SJSA1 (cell line): ENCODE measurements at regions not wholly inside any gene's neighbourhood (a gene's known extent, or its start where the extent isn't known, plus 50 kb on each side); places are given as distances from the start of the nearest gene placed in this dataset.
"Not testable (repeated sequence)": the region's sequence is repeated elsewhere in the genome, so short reads cannot be mapped to it uniquely, and the experiment has no call there.

ENCODE experiments used
- DNase-seq, 2 experiments: peaks; one replicate each; pipeline ENCODE4 v3.0.0-alpha.2; 2015 to 2020; ENCODE audit warnings: low spot score in 2 of 2, low read depth in 1 of 2
- H3K27ac ChIP-seq: fragments of 250-450 bp; sonication (Bioruptor Pico); 2 replicates; pipeline ENCODE4 v1.5.1; 2020; ENCODE audit warnings: mild to moderate bottlenecking, moderate library complexity
- H3K27me3 ChIP-seq: fragments of 250-450 bp; sonication (Bioruptor Pico); replicated peaks from 2 replicates; pipeline ENCODE4 v1.5.1; 2020; ENCODE audit warnings: mild to moderate bottlenecking, moderate library complexity
- H3K36me3 ChIP-seq: fragments of 250-450 bp; sonication (Bioruptor Pico); 2 replicates; pipeline ENCODE4 v1.5.1; 2020; ENCODE audit warnings: mild to moderate bottlenecking
- H3K4me1 ChIP-seq: fragments of 250-450 bp; sonication (Bioruptor Pico); replicated peaks from 2 replicates; pipeline ENCODE4 v1.6.1; 2021; ENCODE audit warnings: mild to moderate bottlenecking
- H3K4me3 ChIP-seq: fragments of 250-450 bp; sonication (Bioruptor Pico); 2 replicates; pipeline ENCODE4 v1.5.1; 2020; ENCODE audit warnings: mild to moderate bottlenecking
- H3K9me3 ChIP-seq: fragments of 250-450 bp; sonication (Bioruptor Pico); replicated peaks from 2 replicates; pipeline ENCODE4 v1.5.1; 2020; ENCODE audit warnings: mild to moderate bottlenecking

GRCh38 chr4:30996841-30997240 lies 276.7 kb downstream of the PCDH7 start:
- no peaks in the 10 kb centered on the region for H3K9me3 ChIP-seq
- H3K4me1 ChIP-seq = no peaks in the 10 kb centered on the region
- H3K36me3 ChIP-seq = no peaks in the 10 kb centered on the region
- no peak for DNase-seq
- H3K4me3 ChIP-seq = no peak overlapping the region
- no peak overlapping the region for H3K27ac ChIP-seq
- H3K27me3 ChIP-seq = no peaks in the 10 kb centered on the region

- Histone ChIP-seq H3K4me1 (no peaks in the 10 kb centered on the region), H3K27ac (no peak overlapping the region), H3K4me3 (no peak overlapping the region), H3K27me3 (no peaks in the 10 kb centered on the region), H3K36me3 (no peaks in the 10 kb centered on the region), H3K9me3 (no peaks in the 10 kb centered on the region)
- no peak for DNase-seq
Observed at GRCh38 chr4:31005037-31005436, 284.9 kb downstream of the PCDH7 start.

DNA sequence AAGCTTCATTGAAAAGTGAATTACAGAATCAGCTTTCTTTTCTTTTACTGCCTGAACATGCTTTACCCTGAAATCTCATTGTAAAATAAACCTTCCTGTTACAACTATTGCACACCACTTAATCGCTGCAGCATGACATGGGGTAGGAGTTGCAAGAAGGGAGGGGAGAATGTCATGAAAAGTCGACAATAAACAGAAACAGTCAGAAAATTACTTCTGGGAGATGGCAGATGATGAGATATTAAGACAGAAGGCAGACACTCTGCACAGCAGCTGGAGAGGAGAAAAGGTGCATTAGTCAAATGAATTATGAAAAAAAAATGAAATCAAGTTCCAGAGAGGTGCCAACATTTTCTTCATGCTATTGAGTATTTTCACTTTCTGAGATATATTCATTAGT lies 287.7 kb downstream of the PCDH7 start:
- no peaks in the 10 kb centered on the region for H3K4me1 ChIP-seq

DNA sequence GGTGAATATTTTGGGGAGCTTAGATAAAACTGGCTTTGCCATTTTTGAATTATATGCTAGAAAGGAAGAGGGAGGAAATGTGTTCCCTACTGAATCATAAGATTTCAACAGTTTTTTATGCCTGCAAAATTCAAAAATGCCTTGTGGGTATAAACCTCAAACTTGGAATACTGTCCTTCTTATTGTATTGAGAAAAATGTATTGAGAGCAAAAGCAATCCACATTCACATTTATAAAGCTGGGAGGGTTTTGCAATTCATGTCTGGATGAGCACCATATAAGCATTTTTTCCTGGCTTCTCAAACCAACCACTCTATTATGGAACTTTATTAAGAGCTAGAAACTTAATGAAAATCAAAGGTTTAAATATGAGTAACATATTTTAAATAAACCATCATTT lies 289.8 kb downstream of the PCDH7 start:
- Histone ChIP-seq H3K9me3 (no peaks in the 10 kb centered on the region), H3K4me1 (no peaks in the 10 kb centered on the region), H3K36me3 (no peaks in the 10 kb centered on the region), H3K27me3 (no peaks in the 10 kb centered on the region), H3K27ac (no peak overlapping the region), H3K4me3 (no peak overlapping the region)
- DNase-seq = no peak

More for the DNA sequence above, 287.7 kb downstream of the PCDH7 start:
- no peaks in the 10 kb centered on the region for H3K9me3 ChIP-seq
- no peak overlapping the region for H3K4me3 ChIP-seq
- no peaks in the 10 kb centered on the region for H3K27me3 ChIP-seq
- H3K27ac ChIP-seq = no peak overlapping the region
- DNase-seq = no peak
- no peaks in the 10 kb centered on the region for H3K36me3 ChIP-seq

- DNase-seq = no peak
- no peak overlapping the region for H3K4me3 ChIP-seq
- H3K27ac ChIP-seq = no peak overlapping the region
- no peaks in the 10 kb centered on the region for H3K9me3 ChIP-seq
- H3K36me3 ChIP-seq = no peaks in the 10 kb centered on the region
- no peaks in the 10 kb centered on the region for H3K4me1 ChIP-seq
- H3K27me3 ChIP-seq = no peaks in the 10 kb centered on the region
Observed at GRCh38 chr4:31015123-31015522, 295.0 kb downstream of the PCDH7 start.

DNA sequence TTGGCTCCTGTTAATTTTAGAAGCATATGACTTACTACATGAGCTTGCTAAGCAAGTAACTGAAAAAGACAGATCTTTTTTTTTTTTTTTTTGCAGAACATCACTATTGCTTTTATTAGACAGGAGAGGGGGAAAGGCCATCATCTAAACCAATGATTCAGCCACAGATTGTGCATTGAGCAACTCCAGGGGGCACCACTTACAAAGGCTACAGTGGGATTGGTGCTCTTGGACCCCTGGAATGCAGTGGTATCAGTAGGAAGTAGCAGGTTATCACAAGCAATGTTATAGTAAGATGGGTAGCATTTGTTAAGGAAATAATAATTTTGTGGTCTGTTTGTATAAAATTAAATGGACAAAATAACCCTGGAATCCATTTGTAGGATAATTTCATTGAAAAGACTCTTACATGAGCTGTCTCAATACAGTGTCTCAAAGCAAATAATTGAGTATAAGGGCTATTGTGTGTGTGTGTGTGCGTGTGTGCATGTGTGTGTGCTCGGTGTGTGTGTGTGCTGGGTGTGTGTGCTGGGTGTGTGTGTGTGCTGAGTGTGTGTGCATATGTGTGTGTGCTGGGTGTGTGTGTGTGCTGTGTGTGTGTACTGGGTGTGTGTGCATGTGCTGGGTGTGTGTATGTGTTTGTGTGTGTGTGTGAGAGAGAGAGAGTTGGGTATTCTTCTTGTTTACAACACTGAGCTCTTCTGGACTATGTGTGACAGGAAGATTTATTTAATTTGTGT lies 296.3 kb downstream of the PCDH7 start:
- H3K4me3 ChIP-seq = no peak overlapping the region
- no peaks in the 10 kb centered on the region for H3K27me3 ChIP-seq
- no peaks in the 10 kb centered on the region for H3K9me3 ChIP-seq
- H3K27ac ChIP-seq = no peak overlapping the region
- H3K4me1 ChIP-seq = no peaks in the 10 kb centered on the region
- H3K36me3 ChIP-seq = no peaks in the 10 kb centered on the region
- DNase-seq = no peak

GRCh38 chr4:31020363-31020762 lies 300.2 kb downstream of the PCDH7 start:
- Histone ChIP-seq H3K27ac (no peak overlapping the region), H3K27me3 (no peaks in the 10 kb centered on the region), H3K4me1 (no peaks in the 10 kb centered on the region), H3K4me3 (no peak overlapping the region), H3K9me3 (no peaks in the 10 kb centered on the region), H3K36me3 (no peaks in the 10 kb centered on the region)
- DNase-seq = no peak

DNA sequence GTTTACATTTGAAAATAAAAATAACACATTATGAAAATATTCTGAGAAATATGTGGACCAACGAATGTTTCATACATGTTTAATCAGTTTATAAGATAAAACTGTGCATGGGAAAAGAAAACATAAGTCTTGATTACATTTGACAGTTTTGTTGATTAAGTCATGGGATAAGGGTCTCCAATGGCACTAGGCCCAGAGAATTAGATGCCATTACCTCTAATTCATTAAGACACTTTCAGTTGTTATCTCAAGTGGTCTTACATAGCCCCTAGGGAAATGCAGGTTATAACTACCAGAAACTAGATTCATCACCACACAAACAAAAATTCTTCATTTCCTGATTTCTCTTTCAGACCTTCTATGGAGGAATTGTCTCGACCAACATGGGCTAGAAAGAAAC lies 300.8 kb downstream of the PCDH7 start:
- Histone ChIP-seq H3K27me3 (no peaks in the 10 kb centered on the region), H3K4me3 (no peak overlapping the region), H3K36me3 (no peaks in the 10 kb centered on the region), H3K9me3 (no peaks in the 10 kb centered on the region), H3K27ac (no peak overlapping the region), H3K4me1 (no peaks in the 10 kb centered on the region)
- DNase-seq = no peak

DNA sequence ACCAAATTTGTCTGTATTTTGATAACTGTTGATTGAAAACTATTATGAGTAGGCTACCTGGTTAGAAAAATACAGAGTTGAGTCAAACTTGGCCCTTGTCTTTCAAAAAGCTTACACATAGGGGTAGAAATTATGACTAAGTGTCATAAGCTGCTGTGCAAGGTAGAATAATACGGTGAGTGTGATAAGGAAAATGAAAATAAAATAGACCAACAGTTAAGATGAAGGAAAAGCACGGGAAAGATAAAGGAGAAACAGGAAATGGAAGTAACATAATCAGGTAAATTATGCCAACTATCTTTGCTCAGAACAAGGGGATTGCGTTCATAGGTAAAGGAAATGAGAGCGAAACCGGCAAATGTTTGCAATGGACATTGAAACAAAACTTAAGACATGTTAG lies 302.5 kb downstream of the PCDH7 start:
- Histone ChIP-seq H3K9me3 (no peaks in the 10 kb centered on the region), H3K36me3 (no peaks in the 10 kb centered on the region), H3K4me1 (no peaks in the 10 kb centered on the region), H3K27ac (no peak overlapping the region), H3K27me3 (no peaks in the 10 kb centered on the region), H3K4me3 (no peak overlapping the region)
- no peak for DNase-seq

DNA sequence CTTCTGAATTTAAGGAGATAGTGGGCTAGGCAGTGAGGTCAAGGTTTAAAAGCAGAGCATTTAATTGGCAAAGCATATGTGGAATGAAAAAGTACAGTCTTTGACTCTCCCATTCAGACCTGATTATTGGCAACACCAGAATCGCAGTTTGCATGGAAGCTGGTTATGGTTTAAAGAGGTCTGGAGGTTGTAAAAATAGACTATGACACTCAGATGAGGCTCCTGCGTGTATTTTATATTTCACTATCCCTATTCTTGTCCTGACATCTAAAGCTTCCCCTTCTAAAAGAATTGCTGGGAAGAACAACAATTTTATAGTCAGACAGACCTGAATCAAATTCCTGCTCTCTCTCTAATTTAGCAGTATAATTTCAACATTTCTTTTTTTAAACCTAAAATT lies 302.9 kb downstream of the PCDH7 start:
- no peaks in the 10 kb centered on the region for H3K27me3 ChIP-seq
- no peak overlapping the region for H3K27ac ChIP-seq
- H3K36me3 ChIP-seq = no peaks in the 10 kb centered on the region
- no peak for DNase-seq
- no peak overlapping the region for H3K4me3 ChIP-seq
- no peaks in the 10 kb centered on the region for H3K4me1 ChIP-seq
- no peaks in the 10 kb centered on the region for H3K9me3 ChIP-seq

DNA sequence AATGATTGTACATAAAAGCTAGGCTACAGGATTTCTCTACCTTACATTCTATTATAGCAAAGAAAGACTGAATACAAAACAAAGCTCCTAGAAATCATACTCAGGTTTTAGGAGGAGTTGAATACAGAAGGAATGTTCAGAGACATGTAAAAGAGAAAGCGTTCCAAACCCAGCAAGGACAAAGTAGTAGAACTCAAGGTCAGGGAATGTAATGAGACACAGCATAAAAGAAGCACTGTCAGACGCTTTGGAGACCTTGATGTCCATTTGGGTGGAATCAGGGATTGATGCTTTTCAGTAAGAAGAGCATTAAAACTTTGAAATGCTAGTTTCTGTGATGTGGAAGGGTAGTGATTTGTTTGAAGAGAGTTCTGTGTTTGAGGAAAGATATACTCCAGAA lies 303.6 kb downstream of the PCDH7 start:
- H3K27me3 ChIP-seq = no peaks in the 10 kb centered on the region
- DNase-seq = no peak
- H3K4me1 ChIP-seq = no peaks in the 10 kb centered on the region
- H3K4me3 ChIP-seq = no peak overlapping the region
- H3K27ac ChIP-seq = no peak overlapping the region
- no peaks in the 10 kb centered on the region for H3K9me3 ChIP-seq
- no peaks in the 10 kb centered on the region for H3K36me3 ChIP-seq

- H3K27ac ChIP-seq, H3K9me3 ChIP-seq, DNase-seq, H3K4me1 ChIP-seq, H3K36me3 ChIP-seq, H3K27me3 ChIP-seq, H3K4me3 ChIP-seq: not testable (repeated sequence)
Observed at GRCh38 chr4:31024781-31025180, 304.6 kb downstream of the PCDH7 start.

DNA sequence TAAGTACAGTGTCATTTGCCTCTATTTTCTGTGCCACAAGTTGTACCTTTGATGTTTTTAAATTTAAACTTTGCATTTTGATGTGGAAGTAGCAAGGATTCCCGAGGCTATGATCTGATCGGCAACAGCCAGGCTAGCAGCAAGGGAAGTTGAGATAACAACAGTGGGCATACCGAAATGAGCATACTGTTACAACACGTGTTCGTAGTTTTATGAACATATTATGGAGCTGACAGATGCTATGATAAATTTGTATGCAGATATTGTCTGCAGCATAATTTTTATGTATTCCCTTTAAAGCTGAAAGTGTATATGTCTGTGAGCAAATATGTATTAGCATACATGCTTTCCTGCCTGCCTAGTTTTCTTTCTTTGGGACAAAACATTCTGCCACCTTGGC lies 306.1 kb downstream of the PCDH7 start:
- no peaks in the 10 kb centered on the region for H3K4me1 ChIP-seq
- H3K4me3 ChIP-seq = no peak overlapping the region
- H3K36me3 ChIP-seq = no peaks in the 10 kb centered on the region
- H3K27me3 ChIP-seq = no peaks in the 10 kb centered on the region
- DNase-seq = no peak
- H3K27ac ChIP-seq = no peak overlapping the region
- H3K9me3 ChIP-seq = no peaks in the 10 kb centered on the region

DNA sequence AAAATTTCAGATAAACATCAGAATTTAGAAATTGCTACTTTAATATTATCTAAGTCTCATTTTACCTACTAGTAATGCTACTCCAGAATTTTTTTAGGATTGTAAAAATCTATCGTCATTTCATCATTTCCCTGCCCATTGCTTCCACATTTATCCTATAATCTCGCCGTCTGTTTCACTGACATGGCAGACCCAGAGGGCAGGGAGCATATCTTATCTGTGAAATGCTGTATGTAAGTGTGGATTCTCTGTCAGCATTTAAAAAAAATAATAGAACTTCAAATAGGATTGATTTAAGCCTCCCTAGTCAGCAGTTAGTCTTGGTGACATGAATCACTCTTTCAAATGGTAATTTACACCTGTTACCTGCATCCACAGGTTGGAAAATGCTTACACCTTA lies 314.4 kb downstream of the PCDH7 start:
- Histone ChIP-seq H3K4me1 (no peaks in the 10 kb centered on the region), H3K36me3 (no peaks in the 10 kb centered on the region), H3K9me3 (no peaks in the 10 kb centered on the region)

GRCh38 chr4:31035761-31036160 lies 315.6 kb downstream of the PCDH7 start:
- Histone ChIP-seq H3K27ac (no peak overlapping the region), H3K4me1 (no peaks in the 10 kb centered on the region), H3K36me3 (no peaks in the 10 kb centered on the region), H3K4me3 (no peak overlapping the region), H3K9me3 (no peaks in the 10 kb centered on the region), H3K27me3 (no peaks in the 10 kb centered on the region)
- no peak for DNase-seq

More for the DNA sequence above, 314.4 kb downstream of the PCDH7 start:
- Histone ChIP-seq H3K27me3 (no peaks in the 10 kb centered on the region), H3K4me3 (no peak overlapping the region), H3K27ac (no peak overlapping the region)
- DNase-seq = no peak
